Activated CD4-positive, alpha-beta T cell treated with anti-CD3 and anti-CD28 coated beads, Interleukin-2, amount 10 ng/mL, durations not matched to agents 24 days and 14 days (primary cell): ENCODE measurements at regions not wholly inside any gene's neighbourhood (a gene's known extent, or its start where the extent isn't known, plus 50 kb on each side); places are given as distances from the start of the nearest gene placed in this dataset.

Experiments used
- DNase-seq: peaks from one replicate; pipeline ENCODE4 v3.0.0; 2022
- H3K27ac Mint-ChIP-seq: one replicate; pipeline ENCODE4 v1.8.0; 2022; ENCODE audit warnings: mild to moderate bottlenecking, mixed read lengths
- H3K27me3 Mint-ChIP-seq: one replicate; pipeline ENCODE4 v1.8.0; 2022; ENCODE audit warnings: mixed read lengths
- H3K36me3 Mint-ChIP-seq: one replicate; pipeline ENCODE4 v1.8.0; 2022; ENCODE audit warnings: low read depth, mild to moderate bottlenecking, mixed read lengths
- H3K4me1 Mint-ChIP-seq: one replicate; pipeline ENCODE4 v1.8.0; 2021; ENCODE audit warnings: mixed read lengths
- H3K4me3 Mint-ChIP-seq: one replicate; pipeline ENCODE4 v1.8.0; 2022; ENCODE audit warnings: mild to moderate bottlenecking, moderate library complexity, mixed read lengths
- H3K9me3 Mint-ChIP-seq: one replicate; pipeline ENCODE4 v1.8.0; 2021; ENCODE audit warnings: mixed read lengths
- intact Hi-C: fragments of 100-400 bp; cut with micrococcal nuclease; formaldehyde crosslinking; loops from one replicate; pipeline ENCODE4 v1.15.1; 2023

- Mint-ChIP-seq H3K4me1 (no peaks in the 10 kb centered on the region), H3K27ac (no peak overlapping the region), H3K4me3 (no peak overlapping the region), H3K9me3 (peaks cover 4% of the 10 kb centered on the region), H3K36me3 (no peaks in the 10 kb centered on the region), H3K27me3 (no peaks in the 10 kb centered on the region)
- no peak for DNase-seq
- intact Hi-C loops: no loop called here
Observed at GRCh38 chr5:29983528-29984155, 1209.8 kb upstream of the CDH6 start.

GRCh38 chr5:29982457-29982856 is 1211.0 kb upstream of the CDH6 start:
- Mint-ChIP-seq H3K27me3 (no peaks in the 10 kb centered on the region), H3K9me3 (peaks cover 4% of the 10 kb centered on the region), H3K4me3 (no peak overlapping the region), H3K36me3 (no peaks in the 10 kb centered on the region), H3K4me1 (no peaks in the 10 kb centered on the region), H3K27ac (no peak overlapping the region)
- no peak for DNase-seq
- intact Hi-C loops: no loop called here

GRCh38 chr5:29972597-29972996 is 1220.9 kb upstream of the CDH6 start:
- H3K36me3 Mint-ChIP-seq: no peaks in the 10 kb centered on the region
- intact Hi-C loops: no loop called here

GRCh38 chr5:29963956-29964355 is 1229.5 kb upstream of the CDH6 start:
- Mint-ChIP-seq H3K27ac (no peak overlapping the region), H3K27me3 (no peaks in the 10 kb centered on the region), H3K36me3 (no peaks in the 10 kb centered on the region), H3K9me3 (peaks cover 4% of the 10 kb centered on the region), H3K4me1 (no peaks in the 10 kb centered on the region), H3K4me3 (no peak overlapping the region)
- DNase-seq: no peak
- intact Hi-C loops: no loop called here

More at GRCh38 chr5:29972597-29972996, 1220.9 kb upstream of the CDH6 start:
- H3K4me1 Mint-ChIP-seq: no peaks in the 10 kb centered on the region
- H3K4me3 Mint-ChIP-seq: no peak overlapping the region
- DNase-seq: no peak
- H3K9me3 Mint-ChIP-seq: peaks cover 3% of the 10 kb centered on the region
- H3K27ac Mint-ChIP-seq: no peak overlapping the region
- H3K27me3 Mint-ChIP-seq: no peaks in the 10 kb centered on the region

GRCh38 chr5:29960323-29960722 is 1233.2 kb upstream of the CDH6 start:
- Mint-ChIP-seq H3K9me3 (peaks cover 4% of the 10 kb centered on the region), H3K27me3 (no peaks in the 10 kb centered on the region), H3K4me3 (no peak overlapping the region), H3K27ac (no peak overlapping the region), H3K4me1 (no peaks in the 10 kb centered on the region), H3K36me3 (no peaks in the 10 kb centered on the region)
- DNase-seq: no peak
- intact Hi-C loops: no loop called here

- H3K4me1 Mint-ChIP-seq: no peaks in the 10 kb centered on the region
- no peaks in the 10 kb centered on the region for H3K9me3 Mint-ChIP-seq
- no peak overlapping the region for H3K4me3 Mint-ChIP-seq
- intact Hi-C loops: no loop called here
- H3K27ac Mint-ChIP-seq: no peak overlapping the region
- no peaks in the 10 kb centered on the region for H3K36me3 Mint-ChIP-seq
- no peak for DNase-seq
- no peaks in the 10 kb centered on the region for H3K27me3 Mint-ChIP-seq
Observed at GRCh38 chr5:29950416-29951145, 1242.9 kb upstream of the CDH6 start.

DNA sequence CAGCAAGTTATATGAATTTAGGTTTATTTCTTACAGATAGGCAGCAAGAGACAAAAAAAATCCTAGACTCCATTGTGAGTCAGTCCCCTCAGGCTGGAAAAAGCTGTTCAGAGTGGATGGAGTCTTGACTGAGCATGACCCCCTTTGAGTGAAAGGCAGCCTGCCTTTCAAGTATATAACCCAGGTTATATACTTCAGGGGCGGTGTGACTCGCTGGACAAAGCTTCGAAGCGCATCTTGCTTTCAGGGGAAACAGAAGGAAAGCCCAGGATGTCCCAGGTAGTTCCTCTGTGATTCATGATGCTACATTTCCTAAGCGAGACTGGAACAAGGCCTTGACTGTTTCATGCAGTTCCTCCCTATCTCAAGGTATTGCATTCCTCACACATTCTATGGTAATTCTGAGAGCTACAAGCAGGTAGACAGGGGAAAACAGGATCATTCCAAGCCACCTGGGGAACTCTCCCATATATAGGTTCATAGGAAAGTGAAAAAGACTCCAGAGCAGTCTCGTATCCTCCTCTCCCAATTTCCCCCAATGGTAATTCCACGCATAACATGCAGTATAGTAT is 1244.1 kb upstream of the CDH6 start:
- Mint-ChIP-seq H3K4me1 (no peaks in the 10 kb centered on the region), H3K27ac (no peak overlapping the region), H3K9me3 (no peaks in the 10 kb centered on the region), H3K27me3 (no peaks in the 10 kb centered on the region), H3K36me3 (no peaks in the 10 kb centered on the region), H3K4me3 (no peak overlapping the region)
- DNase-seq: no peak
- intact Hi-C loops: no loop called here

GRCh38 chr5:29944327-29944726 is 1249.2 kb upstream of the CDH6 start:
- no peaks in the 10 kb centered on the region for H3K4me1 Mint-ChIP-seq
- DNase-seq: no peak
- no peaks in the 10 kb centered on the region for H3K36me3 Mint-ChIP-seq
- intact Hi-C loops: no loop called here
- no peak overlapping the region for H3K27ac Mint-ChIP-seq
- H3K9me3 Mint-ChIP-seq: no peaks in the 10 kb centered on the region
- H3K27me3 Mint-ChIP-seq: no peaks in the 10 kb centered on the region
- no peak overlapping the region for H3K4me3 Mint-ChIP-seq

DNA sequence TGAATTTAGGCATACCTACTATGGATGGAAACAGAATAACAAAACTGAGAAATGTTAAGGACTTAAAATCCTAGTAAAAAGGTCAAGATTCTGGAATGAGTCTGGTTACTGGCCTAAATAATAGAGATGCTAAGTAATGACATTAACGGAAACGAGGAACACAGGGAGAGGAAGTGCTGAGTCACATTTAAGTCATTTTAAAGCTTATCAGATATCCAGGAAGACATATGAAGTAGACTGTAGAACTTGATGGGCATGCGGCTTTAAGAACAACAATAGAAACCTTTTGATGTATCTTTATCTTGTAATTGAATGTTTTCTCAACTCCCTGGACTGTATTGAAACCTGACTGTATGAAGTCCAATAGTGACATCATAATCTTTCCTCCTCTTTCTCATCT is 1251.4 kb upstream of the CDH6 start:
- no peaks in the 10 kb centered on the region for H3K36me3 Mint-ChIP-seq
- no peaks in the 10 kb centered on the region for H3K9me3 Mint-ChIP-seq
- intact Hi-C loops: no loop called here
- H3K27ac Mint-ChIP-seq: no peak overlapping the region
- H3K4me1 Mint-ChIP-seq: no peaks in the 10 kb centered on the region
- DNase-seq: no peak
- no peak overlapping the region for H3K4me3 Mint-ChIP-seq
- no peaks in the 10 kb centered on the region for H3K27me3 Mint-ChIP-seq

DNA sequence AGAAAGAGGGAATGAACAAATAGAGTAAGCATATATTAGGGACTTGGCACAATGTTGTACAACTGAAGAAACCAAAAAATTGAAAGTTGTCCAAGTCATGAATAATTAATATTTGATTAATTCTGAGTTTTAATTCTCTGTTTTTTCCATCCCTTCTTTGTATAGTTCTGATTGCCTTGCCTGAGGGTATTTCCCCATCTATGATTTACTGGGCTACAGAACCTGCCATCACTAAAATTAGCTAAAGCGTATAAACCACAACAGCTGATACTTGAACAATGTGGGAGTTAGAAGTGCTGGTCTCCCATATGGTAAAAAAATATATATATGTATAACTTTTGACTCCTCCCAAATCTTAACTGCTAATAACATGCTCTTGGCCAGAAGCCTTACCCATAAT is 1253.5 kb upstream of the CDH6 start:
- no peak overlapping the region for H3K4me3 Mint-ChIP-seq
- no peaks in the 10 kb centered on the region for H3K4me1 Mint-ChIP-seq
- no peak for DNase-seq
- H3K27ac Mint-ChIP-seq: no peak overlapping the region
- H3K27me3 Mint-ChIP-seq: no peaks in the 10 kb centered on the region
- no peaks in the 10 kb centered on the region for H3K9me3 Mint-ChIP-seq
- intact Hi-C loops: no loop called here
- no peaks in the 10 kb centered on the region for H3K36me3 Mint-ChIP-seq

DNA sequence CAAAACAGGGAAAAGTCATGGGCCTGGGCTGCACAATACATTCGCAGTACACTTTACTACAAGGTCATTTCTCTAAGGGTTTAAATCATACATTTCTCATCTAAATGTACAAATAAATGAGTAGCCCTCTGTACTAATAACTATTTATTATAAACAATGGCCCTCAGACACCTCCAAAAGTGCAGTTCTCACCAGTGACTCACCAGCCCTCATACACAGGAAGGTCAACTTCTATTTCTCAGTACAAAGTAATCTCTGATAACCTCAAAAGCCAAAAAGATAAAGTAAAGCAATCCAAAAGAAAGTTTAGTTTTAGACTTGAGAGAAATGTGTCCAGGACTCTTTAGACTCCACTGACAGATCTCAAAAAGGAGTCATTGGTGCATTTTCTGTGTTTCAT is 1258.1 kb upstream of the CDH6 start:
- H3K4me3 Mint-ChIP-seq: no peak overlapping the region
- intact Hi-C loops: no loop called here
- DNase-seq: no peak
- no peaks in the 10 kb centered on the region for H3K27me3 Mint-ChIP-seq
- no peaks in the 10 kb centered on the region for H3K4me1 Mint-ChIP-seq
- H3K9me3 Mint-ChIP-seq: no peaks in the 10 kb centered on the region
- H3K27ac Mint-ChIP-seq: no peak overlapping the region
- no peaks in the 10 kb centered on the region for H3K36me3 Mint-ChIP-seq

DNA sequence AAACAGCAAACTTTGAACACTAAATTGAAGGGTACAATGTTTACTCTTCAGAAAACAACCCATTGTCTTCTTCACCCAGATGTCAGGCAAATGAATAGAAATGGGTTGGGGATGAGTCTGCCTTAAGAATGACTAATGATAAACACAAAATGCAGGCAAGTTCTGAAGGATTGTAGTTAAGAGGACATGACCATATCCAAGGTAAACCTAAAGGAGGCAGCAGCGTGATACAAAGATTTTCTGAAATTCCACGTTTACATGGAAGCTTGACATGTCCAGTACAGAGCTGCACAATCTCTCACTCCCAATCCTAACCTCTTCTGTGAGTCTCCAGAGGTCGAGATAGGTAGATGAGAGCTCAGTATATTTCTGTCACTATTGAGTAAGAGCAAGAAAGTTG is 1263.2 kb upstream of the CDH6 start:
- Mint-ChIP-seq H3K27me3 (no peaks in the 10 kb centered on the region), H3K4me3 (no peak overlapping the region), H3K9me3 (peaks cover 3% of the 10 kb centered on the region), H3K36me3 (no peaks in the 10 kb centered on the region), H3K27ac (no peak overlapping the region), H3K4me1 (no peaks in the 10 kb centered on the region)
- no peak for DNase-seq
- intact Hi-C loops: no loop called here

- H3K36me3 Mint-ChIP-seq: no peaks in the 10 kb centered on the region
- no peaks in the 10 kb centered on the region for H3K4me1 Mint-ChIP-seq
Observed at GRCh38 chr5:29924107-29924506, 1269.4 kb upstream of the CDH6 start.

DNA sequence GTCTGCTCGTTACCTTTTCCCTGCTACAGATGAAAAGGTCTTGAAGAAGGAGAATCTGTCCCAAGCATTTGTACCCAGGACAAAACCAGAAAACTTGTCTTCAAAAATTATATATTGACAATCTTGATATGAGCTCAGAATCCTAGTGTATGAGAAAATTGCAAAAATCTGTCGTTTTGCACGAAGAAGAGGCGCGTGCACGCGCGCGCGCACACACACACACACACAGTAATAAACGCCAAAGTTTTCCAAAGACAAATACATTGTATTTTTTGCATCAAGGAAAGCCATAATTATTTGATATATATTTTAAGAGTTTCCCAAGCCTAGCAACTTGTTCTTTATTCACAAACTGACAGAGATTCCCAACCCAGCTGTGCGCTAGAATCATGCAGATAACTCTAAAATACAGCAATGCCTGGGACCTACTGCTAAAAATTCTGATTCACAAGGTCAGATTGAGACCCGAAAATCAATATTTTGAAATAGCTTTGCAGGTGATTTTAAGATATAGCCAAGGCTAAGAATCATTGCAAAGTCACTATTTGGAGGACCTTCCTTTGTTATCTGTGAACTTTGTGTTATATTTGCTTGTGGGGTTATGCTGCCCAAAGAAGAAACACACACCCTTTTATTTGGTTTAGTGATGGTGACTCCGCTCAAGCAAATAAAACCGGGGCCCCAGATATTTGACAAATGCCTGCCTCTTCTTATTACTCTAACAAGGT is 1287.7 kb upstream of the CDH6 start:
- Mint-ChIP-seq H3K36me3 (no peaks in the 10 kb centered on the region), H3K27ac (no peak overlapping the region), H3K9me3 (peaks cover 10% of the 10 kb centered on the region), H3K4me1 (no peaks in the 10 kb centered on the region), H3K4me3 (no peak overlapping the region), H3K27me3 (no peaks in the 10 kb centered on the region)
- intact Hi-C loops: no loop called here
- DNase-seq: no peak

More at GRCh38 chr5:29924107-29924506, 1269.4 kb upstream of the CDH6 start:
- Mint-ChIP-seq H3K27me3 (no peaks in the 10 kb centered on the region), H3K9me3 (peaks cover 3% of the 10 kb centered on the region), H3K4me3 (no peak overlapping the region), H3K27ac (no peak overlapping the region)
- DNase-seq: no peak
- intact Hi-C loops: no loop called here
